BJ (cell line): ENCODE measurements at regions not wholly inside any gene's neighbourhood (a gene's known extent, or its start where the extent isn't known, plus 50 kb on each side); places are given as distances from the start of the nearest gene placed in this dataset.

ENCODE experiments used
- CTCF ChIA-PET: fragments of 350-600 bp; formaldehyde crosslinking; extraction: SDS; loops from one replicate; lab custom pipeline; 2021; ENCODE audit warnings: antibody characterized with exemption, inconsistent platforms; lab: Yijun Ruan, JAX
- POLR2A ChIA-PET: fragments of 300-600 bp; sonication (Branson Sonifier 250); formaldehyde crosslinking; extraction: SDS; loops from one replicate; lab custom pipeline; 2021; ENCODE audit warnings: antibody characterized with exemption; lab: Charles Lee
- DNase-seq: peaks from one replicate; pipeline ENCODE4 v3.0.0-alpha.2; 2011; ENCODE audit warnings: low read depth
- H3K27me3 ChIP-seq: 2 replicates; pipeline ENCODE4 v1.6.0; 2011; ENCODE audit warnings: low read length; ENCODE audit not compliant: control insufficient read depth, insufficient read depth
- H3K36me3 ChIP-seq: 2 replicates; pipeline ENCODE4 v1.5.1; 2011; ENCODE audit warnings: low read length; ENCODE audit not compliant: control insufficient read depth, insufficient read depth
- H3K4me3 ChIP-seq: 2 replicates; pipeline ENCODE4 v1.5.1; 2011; ENCODE audit warnings: low read depth, mild to moderate bottlenecking, control low read depth, low read length
- CTCF ChIP-seq: IDR thresholded peaks from 2 replicates; pipeline ENCODE4 v1.5.1; 2011; ENCODE audit warnings: low read depth, mild to moderate bottlenecking, control low read depth, inconsistent platforms, low read length, moderate library complexity; ENCODE audit not compliant: insufficient read depth

GRCh38 chr12:34275129-34275528 is 252.8 kb downstream of the ALG10 start:
- DNase-seq = no peak
- no peaks in the 10 kb centered on the region for H3K27me3 ChIP-seq
- H3K36me3 ChIP-seq = no peaks in the 10 kb centered on the region
- ChIA-PET POLR2A (no interaction called here), CTCF (no interaction called here)
- no peak overlapping the region for H3K4me3 ChIP-seq
- no peak for TF ChIP-seq CTCF

GRCh38 chr12:34286483-34286882 is 264.2 kb downstream of the ALG10 start:
- DNase-seq = no peak
- ChIA-PET CTCF (no interaction called here), POLR2A (no interaction called here)
- no peaks in the 10 kb centered on the region for H3K27me3 ChIP-seq
- TF ChIP-seq CTCF = no peak
- H3K4me3 ChIP-seq = no peak overlapping the region
- H3K36me3 ChIP-seq = no peaks in the 10 kb centered on the region

GRCh38 chr12:34286934-34287333 is 264.6 kb downstream of the ALG10 start:
- no peak for TF ChIP-seq CTCF
- DNase-seq = no peak
- H3K4me3 ChIP-seq = no peak overlapping the region
- ChIA-PET POLR2A (no interaction called here), CTCF (no interaction called here)
- no peaks in the 10 kb centered on the region for H3K36me3 ChIP-seq
- no peaks in the 10 kb centered on the region for H3K27me3 ChIP-seq

GRCh38 chr12:34287437-34287836 is 265.1 kb downstream of the ALG10 start:
- POLR2A ChIA-PET = no interaction called here
- H3K4me3 ChIP-seq = no peak overlapping the region
- H3K36me3 ChIP-seq = no peaks in the 10 kb centered on the region
- DNase-seq = no peak
- H3K27me3 ChIP-seq = no peaks in the 10 kb centered on the region
- no peak for TF ChIP-seq CTCF
- CTCF ChIA-PET = no interaction called here

- Histone ChIP-seq H3K36me3 (no peaks in the 10 kb centered on the region), H3K4me3 (no peak overlapping the region), H3K27me3 (no peaks in the 10 kb centered on the region)
- DNase-seq = no peak
- no peak for TF ChIP-seq CTCF
- ChIA-PET POLR2A (no interaction called here), CTCF (no interaction called here)
Observed at GRCh38 chr12:34287986-34288962, 266.0 kb downstream of the ALG10 start.
